ENCODE measurements at regions not wholly inside any gene's neighbourhood (a gene's known extent, or its start where the extent isn't known, plus 50 kb on each side); places are given as distances from the start of the nearest gene placed in this dataset.

- TF ChIP-seq, protein P1, sequence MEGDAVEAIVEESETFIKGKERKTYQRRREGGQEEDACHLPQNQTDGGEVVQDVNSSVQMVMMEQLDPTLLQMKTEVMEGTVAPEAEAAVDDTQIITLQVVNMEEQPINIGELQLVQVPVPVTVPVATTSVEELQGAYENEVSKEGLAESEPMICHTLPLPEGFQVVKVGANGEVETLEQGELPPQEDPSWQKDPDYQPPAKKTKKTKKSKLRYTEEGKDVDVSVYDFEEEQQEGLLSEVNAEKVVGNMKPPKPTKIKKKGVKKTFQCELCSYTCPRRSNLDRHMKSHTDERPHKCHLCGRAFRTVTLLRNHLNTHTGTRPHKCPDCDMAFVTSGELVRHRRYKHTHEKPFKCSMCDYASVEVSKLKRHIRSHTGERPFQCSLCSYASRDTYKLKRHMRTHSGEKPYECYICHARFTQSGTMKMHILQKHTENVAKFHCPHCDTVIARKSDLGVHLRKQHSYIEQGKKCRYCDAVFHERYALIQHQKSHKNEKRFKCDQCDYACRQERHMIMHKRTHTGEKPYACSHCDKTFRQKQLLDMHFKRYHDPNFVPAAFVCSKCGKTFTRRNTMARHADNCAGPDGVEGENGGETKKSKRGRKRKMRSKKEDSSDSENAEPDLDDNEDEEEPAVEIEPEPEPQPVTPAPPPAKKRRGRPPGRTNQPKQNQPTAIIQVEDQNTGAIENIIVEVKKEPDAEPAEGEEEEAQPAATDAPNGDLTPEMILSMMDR (IDR thresholded peaks at IDR 0.05): no peak
- TF ChIP-seq POLR2A (IDR thresholded peaks at IDR 0.05): no peak
These were observed 181.8 kb downstream of the HS3ST3B1 start for GRCh38 chr17:14482715-14483114.
